NCI-H1092 treated with DMSO at 0.1 percent for 48 hours (cell line): ENCODE measurements at regions not wholly inside any gene's neighbourhood (a gene's known extent, or its start where the extent isn't known, plus 50 kb on each side); places are given as distances from the start of the nearest gene placed in this dataset.
"Not testable (repeated sequence)": the region's sequence is repeated elsewhere in the genome, so short reads cannot be mapped to it uniquely, and the experiment has no call there.

Experiments
- DNase-seq: peaks from one replicate; lab custom pipeline; 2025; lab: John Stamatoyannopoulos, UW

DNA sequence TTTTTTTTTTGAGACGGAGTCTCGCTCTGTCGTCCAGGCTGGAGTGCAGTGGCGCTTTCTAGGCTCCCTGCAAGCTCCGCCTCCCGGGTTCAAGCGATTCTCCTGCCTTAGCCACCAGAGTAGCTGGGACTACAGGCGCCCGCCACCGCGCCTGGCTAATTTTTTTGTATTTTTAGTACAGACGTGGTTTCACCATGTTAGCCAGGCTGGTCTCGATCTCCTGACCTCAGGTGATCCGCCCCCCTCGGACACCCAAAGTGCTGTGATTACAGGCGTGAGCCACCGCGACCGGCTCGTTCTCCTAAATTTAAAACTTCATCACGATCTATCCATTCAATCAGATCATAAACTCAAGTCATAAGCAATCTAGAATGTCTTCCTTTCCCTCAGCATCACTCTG, 359.5 kb upstream of the BRINP3 start:
- DNase-seq, result not testable (repeated sequence)

DNA sequence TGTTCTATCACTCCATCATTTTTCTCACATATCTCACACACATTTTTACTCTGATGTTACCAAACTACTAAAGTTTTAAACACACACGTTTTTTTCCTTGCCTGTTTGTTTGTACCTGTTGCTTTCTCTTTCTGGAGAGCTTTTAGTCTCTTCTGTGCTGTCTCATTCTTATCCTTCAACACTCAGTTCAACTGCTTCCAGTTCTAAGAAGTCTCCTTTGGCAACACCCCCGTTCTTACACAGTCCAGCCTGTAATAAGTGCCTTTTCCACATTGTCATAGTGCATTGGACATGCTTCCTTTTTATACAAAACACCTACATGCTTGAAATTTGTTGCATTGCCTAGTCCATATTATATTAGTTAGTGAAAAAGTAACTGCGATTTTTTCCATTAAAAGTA, 360.2 kb upstream of the BRINP3 start:
- no peak for DNase-seq

- no peak for DNase-seq
Measured at GRCh38 chr1:190847166-190847565, 369.5 kb upstream of the BRINP3 start.

DNA sequence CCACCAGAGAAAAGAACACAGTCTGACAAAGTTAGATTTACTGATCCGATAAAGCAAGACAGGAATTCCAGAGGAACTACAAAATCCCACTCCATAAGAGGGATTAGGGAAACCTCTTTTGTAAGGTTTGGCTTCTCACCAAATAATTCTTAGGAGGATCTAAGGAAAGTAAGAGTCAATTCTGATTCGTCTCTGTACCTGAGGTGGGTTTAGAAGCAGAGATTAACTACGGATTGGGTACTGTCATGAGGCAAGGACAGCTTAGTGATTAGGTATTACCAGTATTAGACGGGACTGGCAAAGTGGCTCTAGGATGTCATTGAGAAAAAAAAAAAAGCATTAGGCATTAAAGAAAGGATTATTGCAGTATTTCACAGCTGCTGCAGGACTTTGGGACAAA, 371.7 kb upstream of the BRINP3 start:
- DNase-seq, result no peak

- no peak for DNase-seq
Measured at GRCh38 chr1:190852611-190853010, 374.9 kb upstream of the BRINP3 start.

DNA sequence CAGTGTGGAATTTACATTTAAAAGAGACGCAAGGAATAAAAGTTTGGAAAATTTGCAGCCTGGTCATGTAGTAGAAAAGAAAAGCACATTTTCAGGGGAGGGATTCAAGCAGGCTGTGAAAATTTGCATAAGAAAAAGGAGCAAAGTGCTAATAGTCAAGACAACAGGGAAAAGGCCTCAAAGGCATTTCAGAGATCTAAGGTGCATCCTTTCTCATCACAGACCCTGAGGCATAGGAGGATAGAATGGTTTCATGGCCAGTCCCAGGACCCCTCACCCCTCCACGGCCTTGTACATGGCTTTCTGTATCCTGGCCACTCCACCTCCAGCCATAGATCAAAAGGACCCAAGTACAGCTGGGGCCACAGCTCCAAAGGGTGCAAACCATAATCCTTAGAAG, 380.5 kb upstream of the BRINP3 start:
- DNase-seq, result no peak

DNA sequence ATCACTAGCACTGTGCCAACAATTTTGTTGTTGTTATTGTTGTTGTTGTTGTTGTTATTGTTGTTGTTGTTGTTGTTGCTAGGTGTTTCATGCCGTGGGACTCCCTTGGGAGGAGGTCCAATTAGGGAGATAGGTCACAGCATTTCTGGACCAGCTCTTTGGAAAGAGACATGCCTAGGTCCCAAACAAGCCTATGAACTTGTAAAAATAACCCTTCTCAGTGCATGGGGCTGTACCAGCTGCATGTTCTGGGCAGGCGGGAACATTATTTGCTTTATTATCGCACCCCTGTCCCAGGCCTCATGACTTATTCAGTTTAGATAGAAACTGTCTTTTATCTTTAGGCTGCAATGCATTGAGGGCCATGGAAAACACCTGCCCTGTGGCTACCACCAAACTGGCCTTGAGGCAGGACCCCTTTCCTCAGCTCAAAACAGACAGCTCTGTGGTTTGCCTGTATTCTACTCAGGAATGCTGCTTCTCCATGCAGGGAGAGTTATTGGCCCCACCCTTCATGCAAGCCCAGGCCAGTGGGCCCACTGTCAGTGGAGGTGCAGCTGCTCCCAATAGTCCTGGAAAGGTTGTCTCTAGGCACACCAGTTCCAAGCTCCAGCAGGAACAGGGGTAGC, 386.5 kb upstream of the BRINP3 start:
- no peak for DNase-seq

- no peak for DNase-seq
Measured at GRCh38 chr1:190880352-190880751, 402.7 kb upstream of the BRINP3 start.

DNA sequence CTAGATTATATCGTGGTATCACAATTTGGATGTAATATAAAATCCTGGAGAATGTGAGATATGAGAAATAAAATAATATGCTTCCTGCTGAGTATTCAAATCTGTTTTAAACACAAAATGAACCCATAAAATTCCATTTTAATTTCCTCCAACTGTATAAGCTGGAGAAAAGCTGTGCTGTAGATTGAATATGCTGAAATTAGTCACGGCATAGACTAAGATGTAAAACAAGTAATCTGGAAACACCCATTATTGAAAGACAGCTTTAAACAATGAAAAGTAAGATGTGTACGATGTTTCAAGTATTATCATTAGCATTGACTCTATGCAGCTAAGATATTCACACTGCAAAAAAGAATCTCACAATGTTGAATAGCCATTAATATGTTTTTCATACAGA, 403.4 kb upstream of the BRINP3 start:
- DNase-seq, result no peak

- DNase-seq, result no peak
Measured at GRCh38 chr1:190897233-190897632, 419.6 kb upstream of the BRINP3 start.

GRCh38 chr1:190904091-190904695, 426.5 kb upstream of the BRINP3 start:
- no peak for DNase-seq

- no peak for DNase-seq
Measured at GRCh38 chr1:190906206-190906725, 428.6 kb upstream of the BRINP3 start.

DNA sequence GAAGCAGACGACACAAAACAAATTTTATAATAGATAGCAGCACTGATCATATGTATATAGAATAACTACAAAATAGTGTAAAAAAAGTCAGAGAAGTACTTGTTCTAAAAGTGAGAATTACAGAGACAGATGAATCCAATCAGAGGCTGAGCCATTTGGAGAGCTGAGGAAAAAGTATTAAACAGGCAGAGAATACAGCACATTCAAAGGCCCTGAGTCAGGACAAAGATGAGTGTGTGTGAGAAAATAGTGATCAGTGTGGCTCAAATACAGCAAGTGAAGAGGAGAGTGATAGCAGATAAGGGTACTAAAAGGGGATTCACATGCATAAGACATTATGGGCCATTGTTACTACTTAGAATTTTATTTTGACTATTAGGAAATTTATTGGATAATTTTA, 430.6 kb upstream of the BRINP3 start:
- no peak for DNase-seq

- no peak for DNase-seq
Measured at GRCh38 chr1:190908691-190909090, 431.0 kb upstream of the BRINP3 start.

DNA sequence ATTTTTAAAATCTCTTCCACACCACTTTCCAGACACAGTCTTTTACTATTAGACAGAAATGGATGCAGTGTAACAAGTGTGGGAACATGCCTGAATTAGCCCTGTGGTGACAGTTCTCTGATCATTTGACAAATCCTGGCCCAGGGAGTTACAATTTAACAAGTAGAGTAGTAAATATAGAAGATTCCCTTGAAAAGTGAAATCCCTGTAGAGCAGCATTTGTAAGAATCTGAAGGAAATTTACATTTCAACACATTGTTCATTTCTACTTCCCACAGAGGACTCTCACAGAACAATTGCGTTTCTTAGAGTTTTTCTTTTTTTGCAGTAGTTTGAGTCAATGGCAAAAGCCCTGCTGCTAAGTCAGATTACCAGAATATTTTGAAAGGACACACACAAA, 458.3 kb upstream of the BRINP3 start:
- DNase-seq, result no peak

GRCh38 chr1:190936337-190936736, 458.7 kb upstream of the BRINP3 start:
- no peak for DNase-seq

DNA sequence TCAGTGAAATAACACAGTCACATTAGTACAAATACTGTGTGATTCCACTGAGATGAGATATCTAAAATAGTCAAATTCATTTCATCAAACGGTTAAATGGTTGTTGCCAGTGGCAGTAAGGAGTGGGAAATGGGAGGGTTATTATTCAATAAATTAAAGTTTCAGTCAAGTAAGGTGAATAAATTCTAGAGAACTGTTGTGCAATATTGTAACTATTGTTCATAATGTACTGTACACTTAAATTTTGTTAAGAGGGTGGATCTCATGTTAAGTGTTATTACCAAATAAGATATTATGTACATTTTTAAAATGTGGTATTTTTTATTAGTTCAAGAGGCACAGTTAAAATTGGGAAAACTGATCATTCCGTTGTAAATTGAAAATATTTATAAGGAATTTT, 463.3 kb upstream of the BRINP3 start:
- no peak for DNase-seq

DNA sequence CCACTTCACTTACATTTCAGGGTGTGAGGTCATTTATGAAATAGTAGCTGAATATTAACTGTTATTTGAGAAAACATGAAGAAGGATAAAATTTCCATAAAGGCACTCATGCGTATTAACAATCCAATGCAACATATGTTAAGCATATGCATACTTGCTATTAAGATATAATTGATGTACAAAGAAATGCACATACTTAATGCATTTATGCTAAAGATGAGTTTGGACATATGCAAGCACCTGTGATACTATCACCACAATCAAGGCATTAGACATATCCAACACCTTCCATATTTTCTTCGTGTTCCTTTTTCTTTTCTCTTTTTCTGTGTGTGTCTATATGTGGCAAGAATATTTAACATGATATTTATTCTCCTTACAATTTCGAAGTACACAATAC, 464.8 kb upstream of the BRINP3 start:
- DNase-seq, result no peak

GRCh38 chr1:190943722-190944121, 466.1 kb upstream of the BRINP3 start:
- not testable (repeated sequence) for DNase-seq

GRCh38 chr1:190949939-190950338, 472.3 kb upstream of the BRINP3 start:
- no peak for DNase-seq

GRCh38 chr1:190957565-190957964, 479.9 kb upstream of the BRINP3 start:
- DNase-seq, result no peak

- DNase-seq, result no peak
Measured at GRCh38 chr1:190963321-190963720, 485.7 kb upstream of the BRINP3 start.

DNA sequence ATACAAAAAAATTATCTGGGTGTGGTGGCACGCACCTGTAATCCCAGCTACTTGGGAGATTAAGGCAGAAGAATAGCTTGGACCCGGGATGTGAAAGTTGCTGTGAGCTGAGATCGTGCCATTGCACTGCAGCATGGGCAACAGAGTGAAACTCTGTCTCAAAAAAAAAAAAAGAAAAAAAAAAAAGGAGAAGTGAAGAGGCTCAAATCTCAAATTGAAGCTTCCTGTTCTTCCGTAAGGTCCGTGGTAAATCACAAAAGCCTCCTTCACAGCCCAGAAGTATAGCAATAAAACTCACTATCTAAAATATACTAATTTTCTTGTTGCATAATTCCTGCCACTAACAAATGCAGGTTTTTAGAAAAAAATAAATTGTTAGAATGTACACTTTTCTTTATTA, 498.2 kb upstream of the BRINP3 start:
- DNase-seq, result no peak

- DNase-seq, result no peak
Measured at GRCh38 chr1:191002768-191003167, 525.1 kb upstream of the BRINP3 start.
